HG02884 (cell line): ENCODE measurements at regions not wholly inside any gene's neighbourhood (a gene's known extent, or its start where the extent isn't known, plus 50 kb on each side); places are given as distances from the start of the nearest gene placed in this dataset.
"Not testable (repeated sequence)": the region's sequence is repeated elsewhere in the genome, so short reads cannot be mapped to it uniquely, and the experiment has no call there.

Experiments
- ATAC-seq: cut with Tn5 transposase; IDR thresholded peaks from one replicate; pipeline ENCODE4 v1.9.1; 2021; ENCODE audit warnings: mild to moderate bottlenecking, moderate library complexity; ENCODE audit not compliant: unreplicated experiment

- ATAC-seq, result no peak
Observed at GRCh38 chr7:10521306-10521705, 452.4 kb upstream of the PHF14 start.

DNA sequence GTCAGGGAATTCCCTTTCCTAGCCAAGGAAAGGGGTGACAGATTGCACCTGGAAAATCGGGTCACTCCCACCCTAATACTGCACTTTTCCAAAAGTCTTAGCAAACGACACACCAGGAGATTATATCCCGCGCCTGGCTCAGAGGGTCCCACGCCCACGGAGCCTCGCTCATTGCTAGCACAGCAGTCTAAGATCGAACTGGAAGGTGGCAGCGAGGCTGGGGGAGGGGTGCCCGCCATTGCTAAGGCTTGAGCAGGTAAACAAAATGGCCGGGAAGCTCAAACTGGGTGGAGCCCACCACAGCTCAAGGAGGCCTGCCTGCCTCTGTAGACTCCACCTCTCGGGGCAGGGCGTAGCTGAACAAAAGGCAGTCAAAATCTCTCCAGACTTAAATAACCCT, 440.2 kb upstream of the PHF14 start:
- ATAC-seq, result not testable (repeated sequence)

- no peak for ATAC-seq
Observed at GRCh38 chr7:10536561-10536960, 437.1 kb upstream of the PHF14 start.

DNA sequence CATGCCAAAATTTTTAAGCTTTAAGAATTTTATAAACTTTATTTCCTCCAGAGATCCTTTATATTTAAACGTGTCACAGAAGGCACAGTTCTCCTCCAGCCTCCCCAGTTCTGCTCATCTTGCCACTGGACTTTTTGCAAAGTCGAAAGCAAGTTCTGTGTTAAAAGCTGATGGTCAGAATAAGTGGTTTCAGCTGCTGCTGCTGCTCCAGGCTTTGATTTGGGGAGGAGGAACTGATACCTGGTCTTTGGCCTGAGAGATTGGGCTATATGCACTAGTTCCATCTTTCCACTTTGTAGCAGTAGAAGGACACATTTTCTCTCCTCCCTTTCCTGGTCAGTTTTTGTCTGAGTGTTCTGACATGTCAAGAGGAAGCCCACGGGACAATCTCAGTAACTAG, 435.9 kb upstream of the PHF14 start:
- ATAC-seq, result no peak

DNA sequence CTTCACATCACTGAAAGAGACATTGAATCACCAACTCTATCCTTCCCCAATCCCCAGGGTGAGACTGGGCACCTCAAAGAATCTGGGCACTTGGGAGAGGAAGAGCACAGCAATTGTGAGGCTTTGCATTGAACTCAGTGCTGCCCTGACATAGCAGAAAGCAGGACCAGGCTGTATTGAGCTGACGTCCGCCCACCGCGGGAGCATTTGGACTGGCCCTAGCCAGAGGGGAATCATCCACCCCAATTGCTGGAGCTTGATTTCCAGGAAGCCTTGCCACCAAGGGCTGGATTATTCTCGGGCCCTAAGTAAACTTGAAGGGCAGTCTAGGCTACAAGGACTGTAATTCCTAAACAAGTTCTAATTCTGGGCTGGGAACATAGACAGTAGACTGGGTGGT, 416.3 kb upstream of the PHF14 start:
- no peak for ATAC-seq

- ATAC-seq, result no peak
Observed at GRCh38 chr7:10560497-10560896, 413.2 kb upstream of the PHF14 start.

DNA sequence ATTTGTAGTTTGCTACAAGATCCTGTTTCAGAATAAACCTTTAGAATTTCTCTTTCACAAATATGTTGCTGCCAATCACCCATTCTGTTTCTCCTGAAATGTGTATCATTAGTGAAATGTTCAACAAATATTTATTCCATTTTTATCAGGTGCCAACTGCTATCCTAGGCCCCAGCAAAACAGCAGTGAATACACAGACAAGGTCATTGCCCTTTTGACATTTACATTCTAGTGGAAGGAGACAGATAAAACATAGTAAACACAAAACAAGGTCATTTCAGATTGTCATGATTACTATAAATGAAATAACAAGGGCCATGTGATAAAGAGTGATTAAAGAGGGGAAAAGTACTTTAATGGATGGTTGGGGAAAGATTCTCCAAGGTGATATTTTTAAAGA, 404.8 kb upstream of the PHF14 start:
- ATAC-seq, result no peak

- ATAC-seq, result no peak
Observed at GRCh38 chr7:10571759-10572158, 401.9 kb upstream of the PHF14 start.

DNA sequence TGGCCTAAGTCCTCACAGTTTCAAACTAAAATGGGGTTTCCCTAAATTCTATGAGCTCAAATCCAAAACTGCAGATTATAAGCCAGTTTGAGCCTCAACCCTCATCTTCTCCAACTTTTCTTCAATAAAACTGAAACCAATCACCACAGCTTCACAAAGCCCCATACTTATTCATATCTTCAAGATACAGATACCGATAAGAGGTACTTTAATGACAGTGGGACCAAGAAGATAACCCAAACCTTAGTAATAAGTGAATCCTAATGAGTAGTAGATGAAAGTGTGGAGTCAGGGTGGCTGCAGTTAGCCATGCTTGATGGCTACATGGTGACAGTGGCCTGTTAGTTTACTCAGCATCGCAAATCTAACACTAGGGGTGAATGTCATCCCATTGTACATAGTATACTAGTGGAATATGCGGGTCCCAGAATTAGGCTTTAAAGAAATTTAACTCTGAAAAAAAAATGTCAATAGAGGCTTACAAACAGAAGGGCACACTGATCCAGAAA, 395.8 kb upstream of the PHF14 start:
- ATAC-seq, result no peak

GRCh38 chr7:10579561-10579960, 394.1 kb upstream of the PHF14 start:
- ATAC-seq, result no peak

- ATAC-seq, result no peak
Observed at GRCh38 chr7:10584886-10585285, 388.8 kb upstream of the PHF14 start.

DNA sequence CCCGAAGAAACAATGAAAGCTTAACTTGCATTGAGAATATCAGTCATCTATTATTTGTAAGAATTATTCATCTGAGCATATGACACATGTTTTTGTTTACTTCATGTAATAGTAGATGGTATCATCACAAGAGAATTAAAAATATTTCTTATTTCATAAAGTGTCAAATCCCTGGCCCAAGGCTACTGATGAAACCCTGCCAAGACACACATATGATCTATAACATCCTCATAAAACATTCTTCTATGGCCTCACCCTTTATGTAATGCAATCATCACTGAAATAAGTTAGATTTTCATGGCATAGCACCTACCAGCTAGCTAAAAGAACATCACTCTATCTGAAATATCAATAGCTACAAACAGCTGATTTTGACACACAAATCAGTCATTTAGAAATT, 385.6 kb upstream of the PHF14 start:
- ATAC-seq, result no peak

DNA sequence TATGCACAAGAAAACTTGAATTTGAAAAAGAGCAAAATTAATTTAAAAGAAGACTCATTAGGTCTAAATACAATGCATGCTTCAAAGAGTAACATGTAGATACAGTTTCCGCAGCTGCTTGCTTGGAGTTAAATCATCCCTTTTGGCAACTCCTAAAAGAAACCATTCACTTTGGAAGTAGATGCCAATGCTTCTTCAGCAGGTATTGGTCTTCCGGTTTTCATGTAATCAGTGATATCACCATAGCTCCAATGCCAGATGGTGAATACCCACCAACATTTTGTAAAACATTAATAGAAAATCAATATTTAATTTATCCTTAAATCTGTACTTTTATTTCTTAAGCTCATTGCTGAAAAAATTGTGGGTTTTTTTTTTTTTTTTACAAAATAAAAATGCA, 381.1 kb upstream of the PHF14 start:
- ATAC-seq, result no peak

- no peak for ATAC-seq
Observed at GRCh38 chr7:10593080-10593479, 380.6 kb upstream of the PHF14 start.

GRCh38 chr7:10596827-10597226, 376.8 kb upstream of the PHF14 start:
- no peak for ATAC-seq

- ATAC-seq, result no peak
Observed at GRCh38 chr7:10604128-10604527, 369.5 kb upstream of the PHF14 start.

- ATAC-seq, result no peak
Observed at GRCh38 chr7:10612950-10613349, 360.7 kb upstream of the PHF14 start.

- ATAC-seq, result no peak
Observed at GRCh38 chr7:10618953-10619352, 354.7 kb upstream of the PHF14 start.

- ATAC-seq, result no peak
Observed at GRCh38 chr7:10632712-10633111, 341.0 kb upstream of the PHF14 start.

DNA sequence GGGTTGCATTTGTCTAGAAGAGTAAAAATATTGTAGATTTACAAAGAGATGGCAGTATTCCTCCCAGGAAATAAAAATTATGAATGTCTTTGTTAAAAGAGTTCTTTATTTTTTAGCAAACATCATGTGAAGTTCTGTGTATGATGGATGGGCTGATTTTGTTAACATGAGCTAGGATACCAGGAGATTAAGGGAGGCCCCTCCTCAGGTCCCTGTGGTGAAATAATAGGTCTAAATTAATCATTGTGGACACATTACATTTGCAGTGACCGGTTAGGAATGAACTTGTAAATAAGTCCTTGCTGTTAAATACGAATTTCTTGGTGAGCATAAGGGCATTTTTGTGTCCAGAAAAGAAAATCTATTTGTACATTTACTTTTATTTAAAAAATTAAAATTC, 339.4 kb upstream of the PHF14 start:
- ATAC-seq, result no peak

GRCh38 chr7:10637991-10638390, 335.7 kb upstream of the PHF14 start:
- no peak for ATAC-seq

- ATAC-seq, result no peak
Observed at GRCh38 chr7:10643545-10643944, 330.1 kb upstream of the PHF14 start.

- no peak for ATAC-seq
Observed at GRCh38 chr7:10644849-10645248, 328.8 kb upstream of the PHF14 start.

- ATAC-seq, result no peak
Observed at GRCh38 chr7:10646194-10646593, 327.5 kb upstream of the PHF14 start.
